Left renal pelvis (tissue), 4 donors: ENCODE measurements at regions not wholly inside any gene's neighbourhood (a gene's known extent, or its start where the extent isn't known, plus 50 kb on each side); places are given as distances from the start of the nearest gene placed in this dataset.

Source experiments
- DNase-seq, 4 donors: peaks; one replicate each; pipeline ENCODE4 v3.0.0-alpha.2; 2013; ENCODE audit warnings: low read depth in 4 of 4, low spot score in 3 of 4

DNA sequence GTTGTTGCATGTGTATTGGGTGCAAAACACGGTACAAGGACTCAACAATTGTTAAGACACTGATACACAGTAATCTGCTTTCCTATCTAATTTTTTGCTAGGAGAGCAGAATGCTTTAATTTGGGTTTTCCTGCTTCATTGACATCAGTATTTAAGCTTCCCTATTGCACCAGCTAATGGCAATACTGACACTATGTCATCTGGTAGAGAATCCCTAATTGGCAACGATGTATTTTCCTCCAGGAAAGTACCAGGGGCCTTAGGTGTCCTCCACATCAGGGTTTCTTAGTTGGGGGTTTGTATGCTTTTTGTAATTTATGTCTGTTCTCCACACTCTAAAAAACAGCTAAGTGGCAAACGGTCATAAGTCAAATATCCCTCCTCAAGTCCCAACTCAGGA lies 76.5 kb upstream of the FRY start:
- no peak for DNase-seq

DNA sequence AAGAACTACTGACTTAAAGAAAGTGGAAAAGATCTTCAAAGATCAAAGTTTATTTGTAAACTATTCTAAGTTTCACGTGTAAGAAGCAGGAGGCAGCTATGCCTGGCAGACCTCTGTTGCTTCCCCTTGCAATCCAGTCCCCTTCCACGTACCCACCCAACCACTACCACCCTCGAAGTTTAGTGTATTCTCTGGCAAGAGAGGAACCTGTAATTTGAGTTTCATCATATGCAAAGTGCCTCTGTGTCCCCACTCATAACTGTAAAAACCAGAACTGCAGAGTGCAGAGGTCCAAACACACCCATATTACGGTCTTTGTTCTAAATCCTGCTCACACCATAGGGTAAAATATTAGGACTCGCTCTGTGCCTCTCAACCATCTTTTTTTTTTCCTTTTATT lies 75.8 kb upstream of the FRY start:
- no peak for DNase-seq

DNA sequence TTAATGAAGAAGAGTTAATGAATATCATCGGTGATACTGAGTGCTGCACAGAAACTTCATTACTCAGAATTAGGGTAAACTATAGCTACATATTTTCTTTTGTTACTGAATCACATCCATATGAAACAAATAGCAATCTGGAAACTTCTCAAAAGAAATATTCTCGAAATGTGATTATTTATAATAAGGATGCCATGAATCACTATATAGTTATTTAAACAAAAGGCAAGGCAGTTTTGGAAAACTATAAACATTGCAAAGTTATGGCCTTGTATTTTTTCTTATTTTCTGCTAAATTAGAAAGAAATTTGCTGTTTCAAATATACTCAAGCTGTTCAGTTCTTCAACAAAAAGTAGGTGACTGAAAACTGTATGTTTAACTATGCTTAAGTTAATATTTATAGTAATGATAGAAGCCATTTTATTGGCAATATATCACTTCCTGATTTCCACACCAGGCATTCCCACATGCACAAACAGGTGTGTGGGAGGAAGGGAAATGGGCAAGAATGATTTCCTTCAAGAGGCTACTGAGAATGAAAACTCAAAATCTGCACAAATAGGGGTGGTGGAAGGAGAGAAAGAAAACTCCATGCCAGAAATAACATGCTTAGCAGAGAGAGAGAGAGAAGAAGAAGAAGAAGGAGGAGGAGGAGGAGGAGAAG lies 74.5 kb upstream of the FRY start:
- no peak for DNase-seq

DNA sequence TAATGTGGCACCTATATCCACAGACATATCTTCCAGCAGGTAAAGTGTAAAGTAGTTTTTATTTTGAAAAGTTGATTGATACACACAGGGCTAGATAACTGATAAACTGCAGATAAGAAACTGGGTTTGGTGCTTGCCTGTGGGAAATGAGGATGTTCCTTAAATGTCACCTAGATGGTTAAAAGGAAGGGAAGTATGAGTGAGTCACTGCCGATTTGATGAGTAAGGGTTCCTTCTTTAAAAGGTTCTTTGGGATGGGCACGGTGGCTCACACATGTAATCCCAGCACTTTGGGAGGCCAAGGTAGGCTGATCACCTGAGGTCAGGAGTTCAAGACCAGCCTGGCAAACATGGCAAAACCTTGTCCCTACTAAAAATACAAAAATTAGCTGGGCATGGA lies 73.8 kb upstream of the FRY start:
- no peak for DNase-seq

DNA sequence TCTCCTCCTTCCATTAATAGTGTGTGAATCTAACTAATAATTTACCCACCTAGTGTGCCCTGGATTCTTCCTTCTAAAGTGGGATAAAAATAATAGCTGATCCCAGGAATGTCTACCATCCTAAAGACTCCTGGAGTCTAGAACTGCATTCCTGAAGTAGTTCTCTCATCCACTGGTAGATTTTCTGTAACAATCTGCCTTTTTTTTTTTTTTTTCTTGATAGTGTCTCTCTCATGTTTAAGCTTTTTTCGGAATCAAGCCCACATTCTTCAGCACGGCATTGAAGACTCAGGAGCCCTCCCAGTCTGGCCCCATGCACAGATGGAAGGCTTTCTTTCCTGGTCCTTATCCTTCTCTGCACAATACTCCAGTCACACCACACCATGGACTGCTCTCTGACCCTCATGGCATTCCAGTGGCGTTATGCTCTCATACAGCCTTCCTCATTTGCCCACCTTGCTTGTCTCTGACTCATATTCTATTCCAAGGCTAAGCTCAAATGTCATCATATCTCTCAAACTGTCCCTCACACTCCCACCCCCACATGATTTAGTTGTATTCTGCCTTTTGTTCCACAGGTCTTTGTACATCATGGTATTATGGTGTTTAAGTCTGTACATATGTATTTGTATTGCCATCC lies 68.7 kb upstream of the FRY start:
- no peak for DNase-seq

DNA sequence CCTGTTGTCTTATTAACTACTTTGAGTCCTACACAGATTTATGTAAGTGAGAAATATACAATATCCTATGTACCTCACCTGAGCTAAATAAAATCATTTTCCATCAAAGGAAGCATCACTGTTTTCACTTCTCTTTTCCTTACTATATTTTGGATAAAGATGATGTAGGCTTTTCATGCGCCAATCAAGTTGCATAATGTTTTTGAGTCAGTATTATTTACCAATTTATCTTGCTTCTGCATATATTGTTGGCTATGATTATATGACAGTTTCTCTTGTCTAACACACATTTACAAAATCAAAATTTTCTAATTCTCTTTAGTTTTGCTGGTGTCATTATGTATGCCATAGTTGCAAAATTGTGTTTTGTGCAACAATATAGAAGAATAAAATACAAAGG lies 67.9 kb upstream of the FRY start:
- DNase-seq, result no peak

DNA sequence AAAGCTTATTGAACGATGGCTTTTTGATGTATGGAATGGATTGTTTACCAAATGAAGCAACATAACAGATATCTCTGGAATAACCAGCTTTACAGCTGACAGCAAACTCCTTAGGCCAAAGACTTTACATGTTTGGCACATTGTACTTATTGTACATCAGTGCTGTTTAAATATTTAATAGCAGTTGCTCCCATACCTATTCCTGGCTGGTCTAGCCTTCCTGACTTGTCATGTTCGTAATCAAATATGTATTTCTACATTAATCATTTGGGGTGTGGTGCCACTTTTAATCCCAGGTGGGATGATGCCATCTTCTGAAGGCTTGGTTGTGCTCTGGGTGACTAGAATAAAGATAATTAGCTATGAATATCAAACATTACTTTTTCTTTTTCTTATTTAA lies 67.4 kb upstream of the FRY start:
- DNase-seq, result no peak

DNA sequence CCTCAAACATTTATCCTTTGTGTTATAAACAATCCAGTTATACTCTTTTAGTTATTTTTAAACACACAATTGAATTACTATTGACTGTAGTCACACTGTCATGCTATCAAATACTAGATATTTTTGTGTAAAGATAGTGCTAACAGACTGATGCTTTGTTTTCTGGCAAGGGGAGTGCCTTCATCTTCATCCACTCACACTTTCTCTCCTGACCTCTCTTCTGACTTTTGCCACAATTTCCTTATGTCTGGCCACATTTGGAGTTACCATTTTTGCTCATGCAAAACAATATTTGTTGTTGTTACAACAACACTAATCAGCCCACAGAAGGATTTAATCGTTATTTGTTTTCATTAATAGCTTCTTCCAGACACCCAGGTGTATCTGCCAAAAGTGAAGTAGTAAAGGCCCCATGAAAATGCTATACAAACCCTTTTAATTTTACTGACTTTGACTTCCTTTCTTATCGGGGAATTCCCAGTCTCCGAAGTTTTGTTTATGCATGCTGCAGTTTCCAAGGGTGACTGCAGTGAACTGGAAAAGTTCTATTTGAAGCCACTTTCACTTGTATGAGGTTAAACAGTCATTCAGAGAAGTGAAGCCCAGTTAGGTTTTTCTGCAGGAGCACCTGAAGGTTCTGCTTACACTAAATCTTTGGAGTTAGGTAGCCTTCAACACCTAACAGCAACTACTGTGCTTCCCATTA lies 66.1 kb upstream of the FRY start:
- peak in 2 of 4 donors; percentile 56 to 57 for DNase-seq

DNA sequence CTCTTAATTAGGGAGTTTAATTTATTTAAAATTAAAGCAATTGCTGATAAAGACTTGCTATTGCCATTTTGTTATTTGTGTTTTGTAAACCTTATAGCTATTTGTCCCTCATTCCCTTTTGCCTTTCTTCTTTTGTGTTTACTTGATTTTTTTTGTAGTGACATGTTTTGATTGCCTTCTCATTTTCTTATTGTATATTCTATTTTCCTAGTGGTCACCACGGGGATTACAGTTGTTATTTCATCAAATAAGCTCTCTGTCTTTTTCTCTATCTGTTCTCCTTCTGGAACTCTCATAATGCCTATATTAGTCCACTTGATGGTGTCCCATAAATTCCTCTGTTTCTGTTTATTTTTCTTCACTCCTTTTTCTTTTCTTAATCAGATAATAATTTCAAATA lies 64.4 kb upstream of the FRY start:
- DNase-seq, result no peak

DNA sequence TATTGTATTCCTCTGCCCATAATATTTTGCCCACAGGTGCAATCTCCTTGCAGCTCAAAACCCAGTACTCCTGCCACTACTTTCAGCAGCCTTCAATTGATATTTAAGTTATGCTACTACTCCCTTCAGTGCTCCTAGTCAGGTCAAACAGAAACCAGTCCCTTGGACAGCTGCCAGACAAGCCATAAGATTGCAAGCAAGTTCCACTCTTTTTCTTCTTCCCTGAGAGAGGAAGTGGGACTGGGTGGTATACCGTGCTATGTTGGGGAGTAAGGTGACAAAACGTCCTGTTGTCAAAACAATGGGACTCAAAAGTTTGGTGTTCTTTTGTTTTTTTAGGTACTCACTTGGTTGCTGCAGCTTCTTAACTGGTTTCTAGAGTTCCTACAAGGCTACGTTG lies 63.1 kb upstream of the FRY start:
- no peak for DNase-seq

DNA sequence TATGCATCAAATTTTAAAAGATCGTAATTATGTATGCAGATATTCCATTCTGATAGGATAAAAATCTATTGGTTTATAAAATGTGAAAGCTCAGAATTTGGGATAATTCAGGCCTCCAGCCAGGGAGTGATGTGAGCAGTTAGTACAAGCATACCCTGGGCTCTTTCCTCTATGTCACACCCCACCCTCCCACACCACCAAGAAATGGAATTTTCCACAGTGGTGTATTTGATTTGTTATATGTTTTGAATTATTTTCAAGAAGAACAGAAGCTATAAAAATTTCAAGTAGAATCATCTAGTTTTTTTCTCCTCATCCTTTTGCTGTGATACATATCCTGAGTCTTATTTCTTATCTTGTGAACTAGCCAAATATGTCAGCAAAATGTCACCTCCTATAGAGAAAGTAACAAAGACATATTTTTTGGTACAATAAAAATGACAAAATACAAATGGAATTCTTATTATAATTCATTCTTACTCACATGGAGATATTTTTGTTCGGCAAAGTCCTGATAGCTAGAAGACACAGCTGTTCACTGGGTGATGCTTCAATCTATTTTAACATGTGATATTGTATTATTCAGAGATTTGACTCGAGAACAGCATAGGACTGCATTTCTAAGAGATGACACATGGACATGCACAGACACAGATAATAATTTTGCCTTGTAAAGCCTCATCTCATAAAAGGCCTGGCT lies 61.2 kb upstream of the FRY start:
- DNase-seq, result no peak

DNA sequence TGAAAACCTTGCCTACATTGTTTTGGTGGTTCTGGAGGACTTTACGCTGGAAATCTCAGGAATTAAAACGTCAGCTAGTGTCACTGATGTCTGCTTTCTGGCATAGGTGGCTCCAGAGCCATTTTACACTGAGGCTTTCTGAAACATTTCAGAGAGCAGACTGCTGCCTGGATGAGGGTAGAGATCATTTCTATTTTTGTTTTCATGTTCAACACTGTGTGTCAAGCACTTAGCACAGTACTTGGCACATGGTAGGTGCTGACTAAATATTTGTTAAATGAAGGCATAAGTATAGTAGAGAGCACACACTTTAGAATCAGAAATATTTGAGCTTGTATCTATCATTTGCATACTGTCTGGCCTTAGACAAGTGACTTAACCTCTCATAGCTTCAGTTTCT lies 59.1 kb upstream of the FRY start:
- DNase-seq, result no peak

DNA sequence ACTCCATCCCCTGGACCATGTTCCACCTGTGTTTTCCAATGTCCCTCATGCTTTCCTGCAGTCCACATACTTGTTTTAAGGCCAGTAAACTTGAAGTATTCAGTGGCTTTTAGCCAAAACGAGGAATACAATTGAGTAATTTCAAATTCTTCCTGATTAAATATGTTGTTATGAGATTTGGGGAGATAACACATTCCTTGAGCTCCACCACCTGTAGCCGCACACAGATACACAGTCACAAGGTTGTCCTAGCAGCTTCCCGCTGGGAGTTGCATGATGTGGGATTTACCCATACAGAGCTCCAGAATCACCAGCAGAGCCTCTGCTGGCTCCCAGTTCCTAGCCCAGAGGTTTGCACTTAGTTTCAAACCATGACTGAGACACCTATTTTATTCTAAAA lies 53.6 kb upstream of the FRY start:
- no peak for DNase-seq

DNA sequence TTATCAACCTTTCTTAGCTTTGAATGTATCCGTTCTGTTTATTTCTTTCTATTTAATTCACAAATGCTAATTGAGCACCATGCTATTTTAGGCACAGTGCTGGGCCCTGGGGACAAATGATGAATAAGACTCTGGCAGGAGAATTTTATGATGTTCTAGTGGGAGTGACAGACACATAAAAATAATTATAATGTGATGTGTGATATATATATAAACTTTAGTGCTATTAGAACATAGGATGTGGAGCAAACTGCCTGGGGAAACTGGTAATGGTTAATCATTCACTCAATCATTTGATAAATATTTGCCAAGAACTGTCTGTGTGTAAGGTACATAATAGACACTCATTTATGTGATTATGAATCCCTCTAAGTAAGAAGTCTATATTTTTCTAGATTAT lies 50.7 kb upstream of the FRY start:
- DNase-seq, result no peak
